ENCODE measurements at regions not wholly inside any gene's neighbourhood (a gene's known extent, or its start where the extent isn't known, plus 50 kb on each side); places are given as distances from the start of the nearest gene placed in this dataset.

DNA sequence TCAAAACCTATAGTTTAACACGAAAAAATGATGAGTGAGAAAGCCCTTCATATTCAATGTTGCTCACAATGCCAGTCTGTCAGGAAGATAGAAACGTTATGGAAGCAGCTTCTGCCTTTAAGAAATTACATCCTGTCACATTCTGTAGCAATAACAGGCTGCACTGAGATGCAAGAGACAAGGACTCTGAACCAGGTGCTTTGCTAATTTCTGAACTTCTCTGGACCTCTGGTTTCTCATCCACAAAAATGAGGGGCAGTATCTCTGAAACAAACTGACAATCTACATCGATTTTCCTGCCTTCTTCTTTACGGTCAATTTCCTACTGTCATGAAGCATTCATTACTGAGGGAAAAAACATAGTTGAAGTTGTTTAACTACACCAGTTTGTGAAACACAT is 234.0 kb downstream of the SNX13 start:
- Histone ChIP-seq H3K4me3 (ENCODE audit: low read depth in 2 of 2, low read length in 1 of 2) (no peak overlapping the region), H3K36me3 (replicated peaks in 1 of 2; ENCODE audit: control insufficient read depth in 1 of 2, insufficient read depth in 2 of 2, low read length in 1 of 2) (no peaks in the 10 kb centered on the region), H3K27ac (ENCODE audit: low read depth in 2 of 2, low read length in 1 of 2) (no peak overlapping the region), H3K4me1 (ENCODE audit: control insufficient read depth in 1 of 2, insufficient read depth in 2 of 2, low read depth in 1 of 2, low read length in 1 of 2) (no peaks in the 10 kb centered on the region), H2AFZ (ENCODE audit: low read depth) (peak overlapping the region; percentile 55), H3K9me2 (no peaks in the 10 kb centered on the region), H3K9ac (no peak overlapping the region), H3K4me2 (no peak overlapping the region), H3F3A (replicated peaks; ENCODE audit: insufficient read depth) (no peaks in the 10 kb centered on the region), H4K20me1 (ENCODE audit: insufficient read depth) (no peaks in the 10 kb centered on the region), H3K27me3 (ENCODE audit: insufficient read depth) (peaks cover 15% of the 10 kb centered on the region), H3K9me3 (peaks cover 17% of the 10 kb centered on the region; the same call in 1 of the 2 replicates), H3K79me2 (ENCODE audit: insufficient read depth) (no peaks in the 10 kb centered on the region)
- ChIA-PET CTCF (interaction anchor here (0.5 to 3.0 kb wide), 38 partner anchors 8 to 1861 kb away, joined by 3 to 47 read pairs (median 4); no protein-coding TSS in a partner anchor), POLR2A (no interaction called here)
- DNase-seq, result no peak
- no peak for TF ChIP-seq TCF12 (IDR thresholded peaks at IDR 0.05)
- no peak for TF ChIP-seq YY1 (IDR thresholded peaks at IDR 0.05; ENCODE audit: low read depth)
- no peak for TF ChIP-seq FOXJ3 (CRISPR knock-in tag; IDR thresholded peaks at IDR 0.05)
- TF ChIP-seq, protein P1, sequence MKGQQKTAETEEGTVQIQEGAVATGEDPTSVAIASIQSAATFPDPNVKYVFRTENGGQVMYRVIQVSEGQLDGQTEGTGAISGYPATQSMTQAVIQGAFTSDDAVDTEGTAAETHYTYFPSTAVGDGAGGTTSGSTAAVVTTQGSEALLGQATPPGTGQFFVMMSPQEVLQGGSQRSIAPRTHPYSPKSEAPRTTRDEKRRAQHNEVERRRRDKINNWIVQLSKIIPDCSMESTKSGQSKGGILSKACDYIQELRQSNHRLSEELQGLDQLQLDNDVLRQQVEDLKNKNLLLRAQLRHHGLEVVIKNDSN (IDR thresholded peaks at IDR 0.05; ENCODE audit: borderline replicate concordance, low read depth), result no peak
- TF ChIP-seq EZH2phosphoT487 (IDR thresholded peaks at IDR 0.05; ENCODE audit: borderline replicate concordance, low read depth), result no peak
- TF ChIP-seq RCOR1 (IDR thresholded peaks at IDR 0.05; ENCODE audit: low read length), result no peak
- TF ChIP-seq, protein P2, sequence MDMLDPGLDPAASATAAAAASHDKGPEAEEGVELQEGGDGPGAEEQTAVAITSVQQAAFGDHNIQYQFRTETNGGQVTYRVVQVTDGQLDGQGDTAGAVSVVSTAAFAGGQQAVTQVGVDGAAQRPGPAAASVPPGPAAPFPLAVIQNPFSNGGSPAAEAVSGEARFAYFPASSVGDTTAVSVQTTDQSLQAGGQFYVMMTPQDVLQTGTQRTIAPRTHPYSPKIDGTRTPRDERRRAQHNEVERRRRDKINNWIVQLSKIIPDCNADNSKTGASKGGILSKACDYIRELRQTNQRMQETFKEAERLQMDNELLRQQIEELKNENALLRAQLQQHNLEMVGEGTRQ (IDR thresholded peaks at IDR 0.05; ENCODE audit: borderline replicate concordance, low read depth, low read length), result no peak
- TF ChIP-seq ELF1 (IDR thresholded peaks at IDR 0.05), result no peak
- no peak for TF ChIP-seq RAD21 (IDR thresholded peaks at IDR 0.05; ENCODE audit: low read length)
- TF ChIP-seq, protein P3, sequence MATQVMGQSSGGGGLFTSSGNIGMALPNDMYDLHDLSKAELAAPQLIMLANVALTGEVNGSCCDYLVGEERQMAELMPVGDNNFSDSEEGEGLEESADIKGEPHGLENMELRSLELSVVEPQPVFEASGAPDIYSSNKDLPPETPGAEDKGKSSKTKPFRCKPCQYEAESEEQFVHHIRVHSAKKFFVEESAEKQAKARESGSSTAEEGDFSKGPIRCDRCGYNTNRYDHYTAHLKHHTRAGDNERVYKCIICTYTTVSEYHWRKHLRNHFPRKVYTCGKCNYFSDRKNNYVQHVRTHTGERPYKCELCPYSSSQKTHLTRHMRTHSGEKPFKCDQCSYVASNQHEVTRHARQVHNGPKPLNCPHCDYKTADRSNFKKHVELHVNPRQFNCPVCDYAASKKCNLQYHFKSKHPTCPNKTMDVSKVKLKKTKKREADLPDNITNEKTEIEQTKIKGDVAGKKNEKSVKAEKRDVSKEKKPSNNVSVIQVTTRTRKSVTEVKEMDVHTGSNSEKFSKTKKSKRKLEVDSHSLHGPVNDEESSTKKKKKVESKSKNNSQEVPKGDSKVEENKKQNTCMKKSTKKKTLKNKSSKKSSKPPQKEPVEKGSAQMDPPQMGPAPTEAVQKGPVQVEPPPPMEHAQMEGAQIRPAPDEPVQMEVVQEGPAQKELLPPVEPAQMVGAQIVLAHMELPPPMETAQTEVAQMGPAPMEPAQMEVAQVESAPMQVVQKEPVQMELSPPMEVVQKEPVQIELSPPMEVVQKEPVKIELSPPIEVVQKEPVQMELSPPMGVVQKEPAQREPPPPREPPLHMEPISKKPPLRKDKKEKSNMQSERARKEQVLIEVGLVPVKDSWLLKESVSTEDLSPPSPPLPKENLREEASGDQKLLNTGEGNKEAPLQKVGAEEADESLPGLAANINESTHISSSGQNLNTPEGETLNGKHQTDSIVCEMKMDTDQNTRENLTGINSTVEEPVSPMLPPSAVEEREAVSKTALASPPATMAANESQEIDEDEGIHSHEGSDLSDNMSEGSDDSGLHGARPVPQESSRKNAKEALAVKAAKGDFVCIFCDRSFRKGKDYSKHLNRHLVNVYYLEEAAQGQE (IDR thresholded peaks at IDR 0.05; ENCODE audit: low read depth, low read length), result no peak
- TF ChIP-seq JUND (IDR thresholded peaks at IDR 0.05), result no peak
- TF ChIP-seq FOSL2 (IDR thresholded peaks at IDR 0.05; ENCODE audit: borderline replicate concordance, low read depth), result no peak
- 6% methylated on average over 4 of the region's 4 CpGs for WGBS (ENCODE audit: low lambda C conversion rate)

DNA sequence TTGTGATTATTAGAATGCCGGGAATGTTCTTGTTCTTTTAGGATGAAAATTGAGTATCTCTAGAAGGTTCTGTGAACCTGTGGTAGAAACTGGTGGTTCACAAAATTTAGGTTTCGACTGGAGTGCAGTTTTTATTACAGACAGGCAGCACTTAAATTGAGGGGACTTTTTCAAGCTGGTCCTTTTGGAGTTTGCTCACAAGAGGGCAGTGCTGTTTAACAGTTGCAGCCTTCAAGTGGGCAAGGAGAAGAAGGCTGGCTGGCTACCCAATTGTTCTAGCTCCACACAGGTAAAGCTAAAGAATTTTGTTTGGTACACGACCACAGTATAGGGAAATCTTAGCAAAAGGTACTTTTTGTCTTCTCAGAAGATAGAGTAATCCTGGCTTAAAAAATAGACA is 233.6 kb downstream of the SNX13 start:
- Histone ChIP-seq H3K4me1 (ENCODE audit: control insufficient read depth in 1 of 2, insufficient read depth in 2 of 2, low read depth in 1 of 2, low read length in 1 of 2) (no peaks in the 10 kb centered on the region), H3F3A (replicated peaks; ENCODE audit: insufficient read depth) (no peaks in the 10 kb centered on the region), H3K79me2 (ENCODE audit: insufficient read depth) (no peaks in the 10 kb centered on the region), H3K27ac (ENCODE audit: low read depth in 2 of 2, low read length in 1 of 2) (no peak overlapping the region), H3K4me2 (no peak overlapping the region), H3K27me3 (ENCODE audit: insufficient read depth) (peaks cover 17% of the 10 kb centered on the region), H3K9me3 (peaks cover 13% of the 10 kb centered on the region; the same call in 1 of the 2 replicates), H3K4me3 (ENCODE audit: low read depth in 2 of 2, low read length in 1 of 2) (no peak overlapping the region), H4K20me1 (ENCODE audit: insufficient read depth) (no peaks in the 10 kb centered on the region), H3K36me3 (replicated peaks in 1 of 2; ENCODE audit: control insufficient read depth in 1 of 2, insufficient read depth in 2 of 2, low read length in 1 of 2) (no peaks in the 10 kb centered on the region), H3K9ac (no peak overlapping the region), H3K9me2 (no peaks in the 10 kb centered on the region), H2AFZ (ENCODE audit: low read depth) (no peak overlapping the region)
- peak; percentile 43 for DNase-seq
- ChIA-PET POLR2A (no interaction called here), CTCF (interaction anchor here (0.5 to 3.0 kb wide), 39 partner anchors 8 to 1860 kb away, joined by 3 to 47 read pairs (median 4); no protein-coding TSS in a partner anchor)
- WGBS (ENCODE audit: low lambda C conversion rate), result 4% methylated on average over 3 of the region's 3 CpGs
- TF ChIP-seq, protein P4, sequence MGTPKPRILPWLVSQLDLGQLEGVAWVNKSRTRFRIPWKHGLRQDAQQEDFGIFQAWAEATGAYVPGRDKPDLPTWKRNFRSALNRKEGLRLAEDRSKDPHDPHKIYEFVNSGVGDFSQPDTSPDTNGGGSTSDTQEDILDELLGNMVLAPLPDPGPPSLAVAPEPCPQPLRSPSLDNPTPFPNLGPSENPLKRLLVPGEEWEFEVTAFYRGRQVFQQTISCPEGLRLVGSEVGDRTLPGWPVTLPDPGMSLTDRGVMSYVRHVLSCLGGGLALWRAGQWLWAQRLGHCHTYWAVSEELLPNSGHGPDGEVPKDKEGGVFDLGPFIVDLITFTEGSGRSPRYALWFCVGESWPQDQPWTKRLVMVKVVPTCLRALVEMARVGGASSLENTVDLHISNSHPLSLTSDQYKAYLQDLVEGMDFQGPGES (IDR thresholded peaks at IDR 0.05; ENCODE audit: low read depth, low read length), result no peak
- TF ChIP-seq EP300 (IDR thresholded peaks at IDR 0.05; ENCODE audit: borderline replicate concordance in 1 of 2, low read depth in 1 of 2, low read length in 1 of 2) (no peak), YY1 (IDR thresholded peaks at IDR 0.05; ENCODE audit: low read depth) (no peak), MXI1 (IDR thresholded peaks at IDR 0.05; ENCODE audit: low read depth, low read length) (no peak), TAF1 (IDR thresholded peaks at IDR 0.05; ENCODE audit: borderline replicate concordance, low read depth, low read length) (no peak), RAD21 (IDR thresholded peaks at IDR 0.05; ENCODE audit: low read length) (peak; percentile 92), FOXJ3 (CRISPR knock-in tag; IDR thresholded peaks at IDR 0.05) (no peak), TEAD4 (IDR thresholded peaks at IDR 0.05; ENCODE audit: borderline replicate concordance, insufficient read depth) (no peak), MEF2A (IDR thresholded peaks at IDR 0.05; ENCODE audit: borderline replicate concordance, low read depth) (no peak)
- TF ChIP-seq, protein P5, sequence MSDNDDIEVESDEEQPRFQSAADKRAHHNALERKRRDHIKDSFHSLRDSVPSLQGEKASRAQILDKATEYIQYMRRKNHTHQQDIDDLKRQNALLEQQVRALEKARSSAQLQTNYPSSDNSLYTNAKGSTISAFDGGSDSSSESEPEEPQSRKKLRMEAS (IDR thresholded peaks at IDR 0.05; ENCODE audit: low read depth), result no peak
- TF ChIP-seq, protein P6, sequence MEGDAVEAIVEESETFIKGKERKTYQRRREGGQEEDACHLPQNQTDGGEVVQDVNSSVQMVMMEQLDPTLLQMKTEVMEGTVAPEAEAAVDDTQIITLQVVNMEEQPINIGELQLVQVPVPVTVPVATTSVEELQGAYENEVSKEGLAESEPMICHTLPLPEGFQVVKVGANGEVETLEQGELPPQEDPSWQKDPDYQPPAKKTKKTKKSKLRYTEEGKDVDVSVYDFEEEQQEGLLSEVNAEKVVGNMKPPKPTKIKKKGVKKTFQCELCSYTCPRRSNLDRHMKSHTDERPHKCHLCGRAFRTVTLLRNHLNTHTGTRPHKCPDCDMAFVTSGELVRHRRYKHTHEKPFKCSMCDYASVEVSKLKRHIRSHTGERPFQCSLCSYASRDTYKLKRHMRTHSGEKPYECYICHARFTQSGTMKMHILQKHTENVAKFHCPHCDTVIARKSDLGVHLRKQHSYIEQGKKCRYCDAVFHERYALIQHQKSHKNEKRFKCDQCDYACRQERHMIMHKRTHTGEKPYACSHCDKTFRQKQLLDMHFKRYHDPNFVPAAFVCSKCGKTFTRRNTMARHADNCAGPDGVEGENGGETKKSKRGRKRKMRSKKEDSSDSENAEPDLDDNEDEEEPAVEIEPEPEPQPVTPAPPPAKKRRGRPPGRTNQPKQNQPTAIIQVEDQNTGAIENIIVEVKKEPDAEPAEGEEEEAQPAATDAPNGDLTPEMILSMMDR (IDR thresholded peaks at IDR 0.05), result peak; percentile 83

Measured in SK-N-SH (cell line).